H9 (cell line): ENCODE measurements at regions not wholly inside any gene's neighbourhood (a gene's known extent, or its start where the extent isn't known, plus 50 kb on each side); places are given as distances from the start of the nearest gene placed in this dataset.

ENCODE experiments used
- DNase-seq: peaks from one replicate; pipeline ENCODE4 v3.0.0-alpha.2; 2017
- H2AFZ ChIP-seq: one replicate; pipeline ENCODE4 v1.6.1; 2013; ENCODE audit warnings: mild to moderate bottlenecking, low read length, control low read depth, moderate library complexity
- H2AK5ac ChIP-seq: 2 replicates; pipeline ENCODE4 v1.6.1; 2013; ENCODE audit warnings: low read length, control low read depth, mixed read lengths; ENCODE audit not compliant: insufficient read length
- H2BK120ac ChIP-seq: one replicate; pipeline ENCODE4 v1.6.1; 2013; ENCODE audit warnings: low read depth, mild to moderate bottlenecking, low read length, control low read depth, inconsistent platforms; ENCODE audit not compliant: poor library complexity, severe bottlenecking
- H2BK12ac ChIP-seq: 2 replicates; pipeline ENCODE4 v1.6.1; 2013; ENCODE audit warnings: low read length, control low read depth, mixed read lengths, low read depth; ENCODE audit not compliant: insufficient read length
- H2BK15ac ChIP-seq: 2 replicates; pipeline ENCODE4 v1.6.1; 2013; ENCODE audit warnings: low read depth, low read length, control low read depth
- H2BK20ac ChIP-seq: one replicate; pipeline ENCODE4 v1.6.1; 2013; ENCODE audit warnings: low read depth, mild to moderate bottlenecking, low read length, control low read depth, inconsistent platforms; ENCODE audit not compliant: poor library complexity, severe bottlenecking
- H2BK5ac ChIP-seq: 2 replicates; pipeline ENCODE4 v1.6.1; 2013; ENCODE audit warnings: low read length, control low read depth, mixed read lengths; ENCODE audit not compliant: insufficient read length
- H3K14ac ChIP-seq: 2 replicates; pipeline ENCODE4 v1.6.1; 2013; ENCODE audit warnings: low read length, control low read depth; ENCODE audit not compliant: insufficient read depth
- H3K18ac ChIP-seq: 2 replicates; pipeline ENCODE4 v1.6.1; 2013; ENCODE audit warnings: low read depth, mild to moderate bottlenecking, mixed read lengths, low read length, control low read depth; ENCODE audit not compliant: insufficient read length
- H3K23ac ChIP-seq: 2 replicates; pipeline ENCODE4 v1.6.1; 2013; ENCODE audit warnings: low read length, control low read depth, mixed read lengths, low read depth; ENCODE audit not compliant: insufficient read length
- H3K23me2 ChIP-seq: 2 replicates; pipeline ENCODE4 v1.6.1; 2013; ENCODE audit warnings: low read depth, mild to moderate bottlenecking, mixed read lengths, low read length, control low read depth; ENCODE audit not compliant: insufficient read length, poor library complexity, severe bottlenecking
- H3K27ac ChIP-seq: 2 replicates; pipeline ENCODE4 v1.5.1; 2013; ENCODE audit warnings: low read length, control low read depth, mixed read lengths, low read depth; ENCODE audit not compliant: insufficient read length
- H3K27me3 ChIP-seq: 2 replicates; pipeline ENCODE4 v1.6.1; 2013; ENCODE audit warnings: low read length, control low read depth, inconsistent platforms; ENCODE audit not compliant: insufficient read depth
- H3K4ac ChIP-seq: 2 replicates; pipeline ENCODE4 v1.6.1; 2013; ENCODE audit warnings: low read depth, mild to moderate bottlenecking, control low read depth, inconsistent platforms, low read length, moderate library complexity
- H3K4me1 ChIP-seq: 2 replicates; pipeline ENCODE4 v1.6.1; 2013; ENCODE audit warnings: low read length, control low read depth, inconsistent platforms; ENCODE audit not compliant: insufficient read depth
- H3K4me2 ChIP-seq: 2 replicates; pipeline ENCODE4 v1.6.1; 2013; ENCODE audit warnings: low read length, control low read depth, mixed read lengths; ENCODE audit not compliant: insufficient read length, insufficient read depth
- H3K56ac ChIP-seq: 2 replicates; pipeline ENCODE4 v1.6.1; 2013; ENCODE audit warnings: low read depth, mild to moderate bottlenecking, mixed read lengths, low read length, control low read depth; ENCODE audit not compliant: insufficient read length
- H3K79me1 ChIP-seq: 2 replicates; pipeline ENCODE4 v1.6.1; 2013; ENCODE audit warnings: low read depth, mild to moderate bottlenecking, moderate library complexity, low read length, control low read depth, inconsistent platforms; ENCODE audit not compliant: insufficient read depth, poor library complexity, severe bottlenecking
- H3K79me2 ChIP-seq: 2 replicates; pipeline ENCODE4 v1.6.1; 2013; ENCODE audit warnings: low read length, control low read depth, inconsistent platforms; ENCODE audit not compliant: insufficient read depth
- H3K9ac ChIP-seq: 2 replicates; pipeline ENCODE4 v1.6.1; 2013; ENCODE audit warnings: low read length, control low read depth, mixed read lengths; ENCODE audit not compliant: insufficient read length; ENCODE audit errors: extremely low read depth
- H3K9me3 ChIP-seq: one replicate; pipeline ENCODE4 v1.6.1; 2013; ENCODE audit warnings: low read depth, low read length, inconsistent platforms; ENCODE audit not compliant: control insufficient read depth
- H3T11ph ChIP-seq: one replicate; pipeline ENCODE4 v1.6.1; 2013; ENCODE audit warnings: mild to moderate bottlenecking, low read length, control low read depth, inconsistent platforms
- H4K20me1 ChIP-seq: one replicate; pipeline ENCODE4 v1.6.1; 2013; ENCODE audit not compliant: control insufficient read depth, insufficient read length, insufficient read depth
- H4K5ac ChIP-seq: 2 replicates; pipeline ENCODE4 v1.6.1; 2013; ENCODE audit warnings: low read depth, mild to moderate bottlenecking, mixed read lengths, low read length, control low read depth; ENCODE audit not compliant: insufficient read length
- H4K8ac ChIP-seq: replicated peaks from 2 replicates; pipeline ENCODE4 v1.6.1; 2013; ENCODE audit warnings: low read length, control low read depth, mixed read lengths, low read depth; ENCODE audit not compliant: insufficient read length
- H4K91ac ChIP-seq: 2 replicates; pipeline ENCODE4 v1.6.1; 2013; ENCODE audit warnings: low read depth, mild to moderate bottlenecking, moderate library complexity, mixed read lengths, low read length, control low read depth; ENCODE audit not compliant: insufficient read length
- H3K27ac Mint-ChIP-seq, 3 experiments: 2 replicates in 2 of 3; 3 replicates in 1 of 3; pipeline ENCODE4 v1.8.0; 2020 to 2021; ENCODE audit warnings: mixed read lengths in 3 of 3, mild to moderate bottlenecking in 1 of 3, moderate library complexity in 1 of 3
- H3K27me3 Mint-ChIP-seq: 2 replicates; pipeline ENCODE4 v1.8.0; 2021; ENCODE audit warnings: low read depth, mild to moderate bottlenecking, moderate library complexity, mixed read lengths
- H3K36me3 Mint-ChIP-seq, 3 experiments: 2 replicates in 2 of 3; 3 replicates in 1 of 3; pipeline ENCODE4 v1.8.0; 2020 to 2021; ENCODE audit warnings: low read depth in 3 of 3, mixed read lengths in 3 of 3; ENCODE audit not compliant: insufficient read depth in 1 of 3
- H3K4me1 Mint-ChIP-seq, 2 experiments: 2 replicates each; pipeline ENCODE4 v1.8.0; 2020; ENCODE audit warnings: mixed read lengths in 2 of 2
- H3K4me3 Mint-ChIP-seq, 2 experiments: 2 replicates in 1 of 2; 3 replicates in 1 of 2; pipeline ENCODE4 v1.8.0; 2020 to 2021; ENCODE audit warnings: mild to moderate bottlenecking in 2 of 2, mixed read lengths in 2 of 2, moderate library complexity in 1 of 2
- H3K9me3 Mint-ChIP-seq, 2 experiments: 2 replicates in 1 of 2; 3 replicates in 1 of 2; pipeline ENCODE4 v1.8.0; 2020; ENCODE audit warnings: mild to moderate bottlenecking in 2 of 2, mixed read lengths in 2 of 2, moderate library complexity in 1 of 2
- CTCF ChIP-seq: fragments of 200-600 bp; sonication (generic); conservative IDR thresholded peaks from 3 replicates; pipeline ENCODE4 v1.8.0; 2021; ENCODE audit warnings: antibody characterized with exemption, mild to moderate bottlenecking
- WGBS: extraction: QIAGEN DNeasy Blood & Tissue Kit; methylation state at CpG from one replicate; pipeline ENCODE4 v1.1.7; 2013; ENCODE audit warnings: missing lambda C conversion rate, low lambda C conversion rate, mixed read lengths; ENCODE audit not compliant: insufficient read length; ENCODE audit errors: extremely low coverage; 5-methylcytosine and 5-hydroxymethylcytosine counted together

GRCh38 chr14:99072956-99073355 lies 199.0 kb downstream of the BCL11B start:
- H2BK5ac ChIP-seq, result no peak overlapping the region
- no peak overlapping the region for H2AK5ac ChIP-seq
- H3K9ac ChIP-seq, result no peak overlapping the region
- H3K9me3 Mint-ChIP-seq, result peaks cover 0 to 9% of the 10 kb centered on the region in 2 experiments; a peak in 4 of 5 replicates
- no peaks in the 10 kb centered on the region for H3K27me3 Mint-ChIP-seq
- no peak overlapping the region for H3K4me3 Mint-ChIP-seq
- no peak overlapping the region for H3T11ph ChIP-seq
- no peak for TF ChIP-seq CTCF
- peaks cover 0 to 6% (median 0%) of the 10 kb centered on the region in 3 experiments; a peak in 2 of 7 replicates for H3K36me3 Mint-ChIP-seq
- no peak overlapping the region for H3K4ac ChIP-seq
- H3K4me2 ChIP-seq, result no peak overlapping the region
- no peak overlapping the region for H4K91ac ChIP-seq
- H3K79me2 ChIP-seq, result no peaks in the 10 kb centered on the region
- H3K23me2 ChIP-seq, result no peaks in the 10 kb centered on the region
- H3K79me1 ChIP-seq, result no peaks in the 10 kb centered on the region
- no peak overlapping the region for H3K14ac ChIP-seq
- H3K9me3 ChIP-seq, result no peaks in the 10 kb centered on the region
- H2BK15ac ChIP-seq, result no peak overlapping the region
- H3K4me1 Mint-ChIP-seq, result no peaks in the 10 kb centered on the region
- H3K27me3 ChIP-seq, result no peaks in the 10 kb centered on the region
- no peak overlapping the region for H3K27ac ChIP-seq
- H3K27ac Mint-ChIP-seq, result no peak overlapping the region
- WGBS, result no CpG with 5 or more reads among the region's 6 CpGs
- H3K18ac ChIP-seq, result no peak overlapping the region
- H4K8ac ChIP-seq, result no peak overlapping the region
- H2BK120ac ChIP-seq, result no peak overlapping the region
- no peak overlapping the region for H3K56ac ChIP-seq
- no peak overlapping the region for H2BK12ac ChIP-seq
- peak; percentile 18 for DNase-seq
- H4K20me1 ChIP-seq, result no peaks in the 10 kb centered on the region
- no peaks in the 10 kb centered on the region; the same call in 1 of the 2 replicates for H3K4me1 ChIP-seq
- no peak overlapping the region for H4K5ac ChIP-seq
- H2BK20ac ChIP-seq, result no peak overlapping the region
- no peak overlapping the region for H2AFZ ChIP-seq
- H3K23ac ChIP-seq, result no peak overlapping the region
